Activated CD8-positive, alpha-beta memory T cell treated with anti-CD3 and anti-CD28 coated beads for 24 hours (primary cell): ENCODE measurements at regions not wholly inside any gene's neighbourhood (a gene's known extent, or its start where the extent isn't known, plus 50 kb on each side); places are given as distances from the start of the nearest gene placed in this dataset.

Experiments used
- DNase-seq: peaks from one replicate; pipeline ENCODE4 v3.0.0-alpha.2; 2020

- peak; percentile 49 for DNase-seq
Measured at GRCh38 chr7:387132-388022, 97.4 kb downstream of the FOXL3 start.

GRCh38 chr7:388023-388960, 98.3 kb downstream of the FOXL3 start:
- DNase-seq = peak; percentile 33

GRCh38 chr7:388961-389701, 99.2 kb downstream of the FOXL3 start:
- peak; percentile 47 for DNase-seq

DNA sequence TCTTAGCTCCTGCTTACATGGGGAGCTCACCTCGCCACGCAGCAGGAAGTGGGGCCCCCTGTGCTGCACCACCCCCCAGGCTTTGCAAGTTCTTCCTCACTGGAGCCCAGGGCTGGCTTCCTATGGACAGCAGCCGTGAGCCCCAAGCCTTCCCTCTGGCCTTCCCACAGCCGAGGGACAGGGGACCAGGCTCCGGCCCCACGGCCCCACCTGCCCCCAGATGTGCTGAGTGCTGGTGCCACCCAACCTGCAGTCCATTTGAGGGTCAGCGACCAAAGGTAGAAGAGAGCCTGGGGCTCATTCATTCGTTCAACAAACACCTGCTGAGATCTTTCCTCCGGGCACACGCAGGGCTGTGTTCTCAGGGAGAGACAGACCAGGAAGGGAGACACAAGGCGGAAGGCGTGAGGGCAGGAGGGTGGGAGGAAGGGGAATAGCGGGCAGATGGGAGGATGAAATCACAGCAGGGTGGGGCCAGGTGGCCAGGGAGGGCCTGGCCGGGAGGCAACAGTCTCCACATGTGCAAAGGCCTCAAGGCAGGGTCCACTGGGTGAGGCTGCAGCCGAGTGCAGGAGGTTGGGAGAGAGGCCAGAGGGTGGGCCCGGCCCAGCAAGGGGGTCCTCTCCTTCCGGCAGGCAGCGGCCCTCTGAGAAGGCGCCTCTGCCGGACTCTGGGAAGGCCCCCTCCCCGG, 100.1 kb downstream of the FOXL3 start:
- peak; percentile 51 for DNase-seq

- DNase-seq = peak; percentile 40
Measured at GRCh38 chr7:390761-391410, 100.9 kb downstream of the FOXL3 start.

- peak; percentile 44 for DNase-seq
Measured at GRCh38 chr7:391411-391951, 101.5 kb downstream of the FOXL3 start.

GRCh38 chr7:391961-392524, 102.1 kb downstream of the FOXL3 start:
- peak; percentile 43 for DNase-seq

GRCh38 chr7:392822-393221, 102.9 kb downstream of the FOXL3 start:
- DNase-seq = no peak

GRCh38 chr7:395643-396042, 105.7 kb downstream of the FOXL3 start:
- DNase-seq = no peak

GRCh38 chr7:398888-399287, 108.9 kb downstream of the FOXL3 start:
- no peak for DNase-seq

GRCh38 chr7:400901-401485, 111.0 kb downstream of the FOXL3 start:
- DNase-seq = no peak

GRCh38 chr7:401495-401894, 111.5 kb downstream of the FOXL3 start:
- DNase-seq = no peak

- DNase-seq = no peak
Measured at GRCh38 chr7:404812-405488, 114.7 kb downstream of the PDGFA start.

- DNase-seq = no peak
Measured at GRCh38 chr7:405489-406211, 114.0 kb downstream of the PDGFA start.

DNA sequence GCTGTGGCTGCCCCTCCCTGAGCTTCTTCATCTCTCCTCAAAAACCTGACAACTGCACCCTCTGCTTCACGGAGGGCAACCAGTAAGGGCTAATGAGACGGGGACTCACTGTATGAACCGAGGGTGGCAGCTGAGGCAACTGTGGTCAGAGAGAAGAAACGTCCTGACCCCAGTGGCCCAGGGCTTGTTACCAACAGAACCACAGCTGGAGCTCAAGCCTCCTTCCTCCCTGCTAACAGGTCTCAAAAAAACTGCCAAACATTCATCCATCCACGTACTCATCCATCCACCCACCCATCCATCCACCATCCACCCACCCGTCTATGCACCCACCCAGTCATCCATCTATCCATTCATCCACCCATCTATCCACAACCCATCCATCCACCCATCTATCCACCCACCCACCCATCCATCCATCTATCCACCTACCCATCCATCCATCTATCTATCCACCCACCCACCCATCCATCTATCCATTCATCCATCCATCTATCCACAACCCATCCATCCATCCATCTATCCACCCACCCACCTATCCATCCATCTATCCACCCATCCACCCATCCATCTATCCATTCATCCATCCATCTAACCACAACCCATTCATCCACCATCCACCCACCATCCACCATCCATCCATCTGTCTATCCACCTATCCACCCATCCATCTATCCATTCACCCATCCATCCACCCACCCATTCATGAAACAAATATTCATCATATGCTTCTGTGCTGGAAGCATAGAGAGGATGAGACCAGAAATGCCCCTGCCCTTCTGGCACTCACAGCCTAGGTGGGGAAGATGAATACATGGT, 111.7 kb downstream of the PDGFA start:
- DNase-seq = no peak

DNA sequence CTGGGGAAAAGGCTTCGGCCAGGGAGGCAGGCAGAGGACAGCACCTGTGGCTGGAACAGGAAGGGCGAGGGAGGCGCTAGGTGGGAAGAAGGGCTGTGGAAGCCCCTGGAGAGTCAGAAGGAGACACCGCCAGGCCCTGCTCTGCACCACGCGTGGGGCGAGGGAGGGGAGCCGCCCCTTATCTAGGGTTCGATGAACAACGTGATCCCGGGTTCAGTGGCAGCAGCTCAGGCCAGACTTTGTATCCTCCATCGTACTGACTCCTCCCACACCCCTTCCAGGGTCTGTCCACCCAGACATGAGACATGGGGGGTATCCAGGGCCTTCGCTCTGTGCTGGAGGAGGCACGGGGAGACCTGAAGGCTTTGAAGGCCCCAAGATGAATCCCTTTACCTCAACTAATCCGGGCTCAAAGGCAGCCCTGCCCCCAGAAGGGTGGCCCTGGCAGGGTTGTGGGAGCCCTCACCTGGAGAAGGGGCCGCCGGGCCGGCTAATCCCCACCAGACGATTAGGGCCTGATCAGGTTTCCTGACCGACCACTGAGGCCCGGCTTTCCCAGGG, 110.8 kb downstream of the PDGFA start:
- no peak for DNase-seq

- DNase-seq = no peak
Measured at GRCh38 chr7:409339-410281, 110.0 kb downstream of the PDGFA start.
